Activated naive CD8-positive, alpha-beta T cell treated with anti-CD3 and anti-CD28 coated beads, Interleukin-2, amount 10 ng/mL, durations not matched to agents 7 days and 5 days (primary cell): ENCODE measurements at regions not wholly inside any gene's neighbourhood (a gene's known extent, or its start where the extent isn't known, plus 50 kb on each side); places are given as distances from the start of the nearest gene placed in this dataset.
"Not testable (repeated sequence)": the region's sequence is repeated elsewhere in the genome, so short reads cannot be mapped to it uniquely, and the experiment has no call there.

Experiments
- ATAC-seq: fragments of 150-1000 bp; cut with Tn5 transposase; one replicate; pipeline ENCODE4 v1.10.0; 2021; ENCODE audit warnings: low read depth, moderate library complexity
- POLR2A ChIA-PET: fragments of 350-600 bp; sonication (Branson Sonifier 250); formaldehyde crosslinking; loops from one replicate; lab custom pipeline; 2021; ENCODE audit warnings: antibody characterized with exemption; lab: Charles Lee
- DNase-seq: peaks from one replicate; pipeline ENCODE4 v3.0.0; 2021
- H3K27ac Mint-ChIP-seq: one replicate; pipeline ENCODE4 v1.8.0; 2022; ENCODE audit warnings: mild to moderate bottlenecking, mixed read lengths
- H3K27me3 Mint-ChIP-seq: one replicate; pipeline ENCODE4 v1.8.0; 2022; ENCODE audit warnings: mild to moderate bottlenecking, moderate library complexity, mixed read lengths
- H3K36me3 Mint-ChIP-seq: one replicate; pipeline ENCODE4 v1.8.0; 2021; ENCODE audit warnings: mild to moderate bottlenecking, mixed read lengths
- H3K4me1 Mint-ChIP-seq: one replicate; pipeline ENCODE4 v1.8.0; 2021; ENCODE audit warnings: mixed read lengths
- H3K4me3 Mint-ChIP-seq: one replicate; pipeline ENCODE4 v1.8.0; 2022; ENCODE audit warnings: mild to moderate bottlenecking, moderate library complexity, mixed read lengths
- H3K9me3 Mint-ChIP-seq: one replicate; pipeline ENCODE4 v1.8.0; 2021; ENCODE audit warnings: mixed read lengths

DNA sequence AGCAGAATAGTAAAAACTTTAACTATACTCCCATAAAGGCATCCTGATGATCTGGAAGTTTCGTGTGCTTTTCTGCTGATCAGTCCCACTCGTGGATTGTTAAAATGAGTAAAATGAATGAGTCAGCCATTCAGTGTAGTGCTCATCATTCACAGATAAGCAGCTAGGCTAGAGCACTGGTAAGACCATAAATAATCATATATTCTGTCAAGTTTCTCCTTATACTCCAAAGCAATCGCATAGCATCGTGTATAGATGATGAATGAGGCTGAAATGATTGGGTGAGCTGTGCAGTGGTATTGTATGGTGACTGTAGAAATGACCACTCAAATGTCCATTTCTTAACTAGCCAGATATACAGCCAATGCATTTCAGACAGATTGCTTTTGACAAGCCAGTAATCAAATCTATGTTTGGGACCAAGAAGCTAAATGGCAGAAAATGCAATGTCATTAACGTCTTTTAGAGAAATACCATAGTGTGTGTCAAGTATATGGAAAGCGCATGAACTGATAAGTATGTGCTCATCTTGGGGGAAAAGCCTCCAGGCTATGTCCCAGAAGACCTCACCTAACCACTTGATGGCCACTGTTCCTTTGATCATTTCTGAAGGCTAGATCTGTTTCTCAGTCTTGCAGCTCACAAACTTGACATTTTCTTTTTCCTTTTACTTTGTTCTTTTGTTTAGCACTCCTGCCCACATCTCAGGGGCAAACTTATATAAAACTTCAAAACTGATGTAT lies 227.2 kb upstream of the FAM3C start:
- POLR2A ChIA-PET = no interaction called here
- ATAC-seq = no peak
- Mint-ChIP-seq H3K27me3 (no peaks in the 10 kb centered on the region), H3K4me1 (no peaks in the 10 kb centered on the region), H3K27ac (no peak overlapping the region), H3K36me3 (no peaks in the 10 kb centered on the region), H3K4me3 (no peak overlapping the region), H3K9me3 (no peaks in the 10 kb centered on the region)
- no peak for DNase-seq

DNA sequence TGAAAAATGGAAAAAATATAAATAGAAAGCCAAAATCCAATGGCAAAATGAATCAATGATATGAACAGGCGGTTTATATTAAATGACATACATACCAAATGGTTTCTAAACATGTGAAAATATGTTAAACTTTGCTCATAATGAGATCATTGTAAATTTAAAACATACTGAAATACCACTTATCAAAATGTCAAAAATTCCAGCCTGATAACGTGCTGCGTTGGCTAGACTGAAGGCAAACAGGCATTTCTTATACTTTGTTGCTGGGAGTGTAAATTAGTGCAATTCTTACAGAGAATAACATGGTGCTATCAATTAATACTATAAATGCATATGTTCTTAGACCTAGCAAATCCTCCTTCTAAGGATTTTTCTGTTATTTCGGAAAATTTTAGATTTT lies 225.8 kb upstream of the FAM3C start:
- POLR2A ChIA-PET = no interaction called here
- no peaks in the 10 kb centered on the region for H3K36me3 Mint-ChIP-seq

DNA sequence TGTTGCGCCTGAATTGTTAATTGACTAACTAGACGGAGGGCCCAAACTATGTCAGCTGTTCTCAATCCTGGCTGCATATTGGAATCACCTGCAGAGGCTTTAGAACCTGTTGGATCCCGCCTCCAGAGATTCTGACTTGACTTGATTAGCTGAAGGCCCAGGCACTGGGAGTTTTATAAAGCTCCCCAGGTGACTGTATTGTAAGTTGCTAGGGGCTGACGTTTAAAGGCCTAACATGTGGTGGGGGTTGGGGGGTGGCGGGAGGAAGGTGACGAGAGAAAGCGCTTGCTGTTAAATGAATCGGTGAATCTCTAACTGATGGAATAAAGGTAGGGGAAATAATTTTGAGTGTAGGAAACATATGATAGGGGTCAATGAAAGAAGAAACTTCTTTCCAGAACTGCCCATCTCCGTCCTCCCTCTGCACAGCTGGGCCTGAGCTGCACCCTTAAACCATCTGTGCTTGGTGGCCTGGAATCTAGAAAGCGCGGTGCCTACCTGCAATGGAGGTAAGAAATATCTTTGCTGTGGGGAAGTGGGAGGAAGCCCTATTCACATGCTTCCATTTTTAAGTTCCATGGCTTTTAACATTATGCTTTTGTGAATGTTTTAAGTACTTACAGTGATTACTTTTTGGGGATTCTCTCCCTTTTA lies 225.0 kb upstream of the FAM3C start:
- ATAC-seq (no peak), DNase-seq (no peak)
- no peaks in the 10 kb centered on the region for H3K27me3 Mint-ChIP-seq
- H3K9me3 Mint-ChIP-seq = no peaks in the 10 kb centered on the region
- no peak overlapping the region for H3K4me3 Mint-ChIP-seq
- POLR2A ChIA-PET = no interaction called here
- H3K27ac Mint-ChIP-seq = no peak overlapping the region
- H3K4me1 Mint-ChIP-seq = no peaks in the 10 kb centered on the region
- H3K36me3 Mint-ChIP-seq = no peaks in the 10 kb centered on the region

More for the DNA sequence above, 225.8 kb upstream of the FAM3C start:
- Mint-ChIP-seq H3K4me3 (no peak overlapping the region), H3K27ac (no peak overlapping the region), H3K9me3 (no peaks in the 10 kb centered on the region), H3K27me3 (no peaks in the 10 kb centered on the region), H3K4me1 (no peaks in the 10 kb centered on the region)
- DNase-seq (no peak), ATAC-seq (no peak)

DNA sequence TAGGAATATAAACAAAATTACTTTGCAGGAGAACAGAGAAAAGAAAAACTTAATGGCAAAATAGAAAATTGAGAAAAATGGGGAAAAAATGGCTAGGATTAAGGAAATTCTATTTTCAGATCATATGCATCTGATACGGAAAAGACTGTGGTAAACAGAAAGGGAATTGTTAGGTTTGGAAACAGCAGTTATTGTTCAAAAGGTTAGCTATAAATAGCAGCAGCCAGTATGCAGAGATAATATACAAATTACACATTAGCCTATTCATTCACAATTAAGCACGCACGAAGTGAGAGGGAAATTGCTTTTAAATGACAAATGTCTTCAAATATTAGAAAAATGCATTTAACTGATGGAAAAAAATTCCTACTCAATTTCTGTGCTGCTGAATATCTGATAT lies 224.1 kb upstream of the FAM3C start:
- H3K9me3 Mint-ChIP-seq = no peaks in the 10 kb centered on the region
- H3K4me1 Mint-ChIP-seq = no peaks in the 10 kb centered on the region
- POLR2A ChIA-PET = no interaction called here
- H3K27me3 Mint-ChIP-seq = no peaks in the 10 kb centered on the region
- no peak overlapping the region for H3K27ac Mint-ChIP-seq
- DNase-seq (no peak), ATAC-seq (no peak)
- no peak overlapping the region for H3K4me3 Mint-ChIP-seq
- no peaks in the 10 kb centered on the region for H3K36me3 Mint-ChIP-seq

DNA sequence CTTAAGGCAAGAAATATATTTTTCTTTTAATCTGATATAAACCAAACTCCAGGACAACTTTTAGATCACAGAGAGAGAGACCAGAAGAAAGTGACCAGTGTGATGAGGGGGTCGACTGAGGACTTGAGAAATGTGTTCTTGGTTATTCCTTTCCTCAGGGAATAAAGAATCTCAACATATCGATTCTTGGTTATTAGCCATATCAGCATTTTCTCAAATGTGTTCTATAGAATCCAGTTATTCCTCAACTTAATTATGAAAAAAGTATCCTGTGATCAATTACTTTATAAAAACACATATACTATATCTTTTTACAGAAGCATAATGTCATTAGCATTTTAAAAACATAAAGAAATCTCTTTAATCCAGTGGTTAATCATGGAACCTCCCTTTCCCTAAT lies 222.1 kb upstream of the FAM3C start:
- Mint-ChIP-seq H3K4me3 (no peak overlapping the region), H3K36me3 (no peaks in the 10 kb centered on the region), H3K9me3 (no peaks in the 10 kb centered on the region), H3K27me3 (no peaks in the 10 kb centered on the region), H3K27ac (no peak overlapping the region), H3K4me1 (no peaks in the 10 kb centered on the region)
- ATAC-seq (no peak), DNase-seq (no peak)
- POLR2A ChIA-PET = no interaction called here

DNA sequence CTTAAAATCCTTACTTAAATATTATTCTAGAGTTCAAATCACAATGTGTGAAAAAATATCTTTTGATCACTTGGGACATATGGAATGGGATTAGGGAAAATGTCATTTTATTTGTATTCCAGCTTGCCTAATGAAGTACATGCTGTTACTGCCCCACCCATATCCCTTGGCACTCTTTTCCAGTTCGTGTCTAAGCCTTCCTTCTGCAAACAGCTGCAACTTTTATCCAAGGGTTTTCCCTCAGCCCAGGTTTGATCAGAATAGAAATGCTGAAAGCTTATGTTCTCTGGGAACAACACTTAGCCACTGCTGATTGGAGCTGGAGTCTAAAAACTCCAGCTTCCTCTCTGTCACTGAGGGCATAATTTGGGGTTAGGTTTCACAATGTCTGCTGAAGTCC lies 214.1 kb upstream of the FAM3C start:
- Mint-ChIP-seq H3K4me1 (no peaks in the 10 kb centered on the region), H3K9me3 (no peaks in the 10 kb centered on the region), H3K4me3 (no peak overlapping the region), H3K27me3 (no peaks in the 10 kb centered on the region), H3K36me3 (no peaks in the 10 kb centered on the region), H3K27ac (no peak overlapping the region)
- ATAC-seq = no peak
- DNase-seq = no peak
- POLR2A ChIA-PET = no interaction called here

DNA sequence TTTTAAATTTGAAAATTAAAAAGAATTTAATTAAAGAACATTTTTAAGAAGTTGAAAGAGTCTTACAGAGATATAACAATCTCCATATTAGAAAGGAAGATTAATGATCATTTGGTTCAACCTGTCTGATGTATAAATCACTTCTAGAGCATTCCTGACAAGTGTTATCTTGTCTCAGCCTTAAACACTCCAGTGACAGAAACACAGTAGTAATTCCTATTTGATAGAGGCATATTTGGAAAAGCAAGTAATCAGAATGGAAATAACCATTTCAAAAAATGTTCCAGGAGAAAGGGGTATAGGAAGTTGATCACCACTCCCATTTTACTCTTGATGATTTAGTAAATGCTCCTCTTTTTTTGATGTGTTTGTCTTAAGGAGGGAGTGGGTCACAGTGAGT lies 213.1 kb upstream of the FAM3C start:
- Mint-ChIP-seq H3K4me3 (no peak overlapping the region), H3K27ac (no peak overlapping the region), H3K36me3 (no peaks in the 10 kb centered on the region), H3K27me3 (no peaks in the 10 kb centered on the region), H3K4me1 (no peaks in the 10 kb centered on the region), H3K9me3 (no peaks in the 10 kb centered on the region)
- DNase-seq (no peak), ATAC-seq (no peak)
- POLR2A ChIA-PET = no interaction called here

DNA sequence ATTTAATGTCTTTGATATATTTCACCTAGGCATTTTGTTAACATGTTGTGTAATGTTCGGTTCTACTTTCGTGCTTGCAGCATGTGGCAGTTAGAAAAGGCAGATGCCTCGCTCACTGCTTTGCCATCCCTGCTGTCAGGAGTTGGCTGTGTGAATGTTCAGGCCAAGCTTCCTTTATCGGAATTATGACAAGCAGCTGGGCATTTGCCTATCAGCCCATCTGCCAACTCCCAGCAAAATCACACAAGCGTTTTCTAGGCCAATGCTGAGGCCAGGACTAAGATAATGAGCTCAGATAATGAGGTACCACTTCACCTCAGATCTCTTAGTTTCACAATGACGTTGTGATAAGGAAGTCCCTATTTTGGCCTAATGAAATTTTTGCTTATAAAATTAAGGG lies 212.7 kb upstream of the FAM3C start:
- Mint-ChIP-seq H3K36me3 (no peaks in the 10 kb centered on the region), H3K4me3 (no peak overlapping the region), H3K4me1 (no peaks in the 10 kb centered on the region), H3K9me3 (no peaks in the 10 kb centered on the region), H3K27ac (no peak overlapping the region), H3K27me3 (peaks cover 2% of the 10 kb centered on the region)
- ATAC-seq = no peak
- DNase-seq = no peak
- POLR2A ChIA-PET = no interaction called here

DNA sequence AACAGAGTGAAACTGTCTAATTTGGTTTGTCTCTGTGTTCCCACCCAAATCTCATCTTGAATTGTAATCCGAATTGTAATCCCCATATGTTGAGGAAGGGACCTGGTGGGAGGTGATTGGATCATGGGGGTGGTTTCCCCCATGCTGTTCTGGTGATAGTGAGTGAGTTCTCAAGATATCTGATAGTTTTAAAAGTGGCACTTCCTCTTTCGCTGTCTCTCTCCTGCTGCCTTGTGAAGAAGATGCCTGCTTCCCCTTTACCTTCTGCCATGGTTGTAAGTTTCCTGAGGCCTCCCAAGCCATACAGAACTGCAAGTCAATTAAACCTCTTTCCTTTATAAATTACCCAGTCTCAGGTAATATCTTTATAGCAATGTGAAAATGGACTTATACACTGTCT lies 212.1 kb upstream of the FAM3C start:
- H3K36me3 Mint-ChIP-seq, ATAC-seq, H3K4me1 Mint-ChIP-seq, H3K4me3 Mint-ChIP-seq, POLR2A ChIA-PET, DNase-seq, H3K27ac Mint-ChIP-seq, H3K9me3 Mint-ChIP-seq, H3K27me3 Mint-ChIP-seq: not testable (repeated sequence)

DNA sequence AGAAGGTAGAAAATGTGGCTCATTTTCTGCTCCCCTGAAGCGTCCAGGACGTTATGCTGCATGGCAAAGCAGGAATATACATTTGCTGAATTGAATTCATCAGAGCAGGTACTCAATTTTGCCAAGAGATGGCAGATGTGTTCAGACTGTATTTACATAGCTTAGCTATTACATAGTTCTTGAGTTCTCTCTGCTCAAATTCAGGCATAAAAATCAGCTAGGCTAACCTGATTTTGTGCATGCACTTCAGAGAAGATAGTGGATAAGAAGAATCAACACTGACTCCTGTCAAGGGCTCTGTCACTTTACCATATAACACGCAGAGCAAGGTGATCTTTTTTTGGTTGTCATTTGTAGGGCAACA lies 209.2 kb upstream of the FAM3C start:
- no peak for ATAC-seq
- Mint-ChIP-seq H3K4me3 (no peak overlapping the region), H3K27ac (no peak overlapping the region), H3K4me1 (no peaks in the 10 kb centered on the region), H3K9me3 (no peaks in the 10 kb centered on the region), H3K27me3 (peaks cover 2% of the 10 kb centered on the region), H3K36me3 (no peaks in the 10 kb centered on the region)
- POLR2A ChIA-PET = no interaction called here
- DNase-seq = no peak

DNA sequence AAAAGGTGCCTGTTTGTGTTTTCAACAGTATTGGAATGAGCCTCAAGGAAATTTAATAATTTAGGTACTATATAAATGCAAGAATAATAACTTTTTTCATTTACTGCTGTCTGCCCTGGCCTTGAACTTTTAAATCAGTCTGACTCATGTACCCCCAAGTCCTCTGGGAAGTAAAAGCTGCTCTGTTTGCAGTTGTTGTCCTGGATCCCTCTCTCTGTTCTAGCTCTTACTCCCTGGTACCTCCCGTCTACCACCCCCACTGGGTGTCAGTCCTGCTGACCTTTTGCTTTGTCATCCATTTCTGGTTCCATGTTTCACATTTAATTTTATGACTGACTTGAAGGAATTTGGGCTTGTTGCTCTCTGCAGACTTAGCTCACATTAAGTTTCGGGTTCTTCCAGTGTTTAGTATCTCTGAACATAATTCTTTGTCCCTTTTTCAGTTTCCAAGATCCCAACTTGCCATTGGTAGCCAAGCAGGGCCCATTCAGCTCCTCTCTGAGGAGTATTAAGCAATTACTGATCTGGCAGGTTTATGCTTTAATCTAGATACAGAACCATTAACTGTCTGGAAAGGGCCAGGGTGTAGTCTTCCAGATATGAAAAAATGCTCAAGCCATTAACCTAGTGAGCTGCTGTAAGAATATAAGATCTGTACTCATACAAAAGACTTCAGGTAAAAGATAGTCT lies 208.7 kb upstream of the FAM3C start:
- Mint-ChIP-seq H3K9me3 (no peaks in the 10 kb centered on the region), H3K4me1 (no peaks in the 10 kb centered on the region), H3K27me3 (peaks cover 2% of the 10 kb centered on the region), H3K27ac (no peak overlapping the region), H3K4me3 (no peak overlapping the region), H3K36me3 (no peaks in the 10 kb centered on the region)
- no peak for ATAC-seq
- no peak for DNase-seq
- POLR2A ChIA-PET = no interaction called here

DNA sequence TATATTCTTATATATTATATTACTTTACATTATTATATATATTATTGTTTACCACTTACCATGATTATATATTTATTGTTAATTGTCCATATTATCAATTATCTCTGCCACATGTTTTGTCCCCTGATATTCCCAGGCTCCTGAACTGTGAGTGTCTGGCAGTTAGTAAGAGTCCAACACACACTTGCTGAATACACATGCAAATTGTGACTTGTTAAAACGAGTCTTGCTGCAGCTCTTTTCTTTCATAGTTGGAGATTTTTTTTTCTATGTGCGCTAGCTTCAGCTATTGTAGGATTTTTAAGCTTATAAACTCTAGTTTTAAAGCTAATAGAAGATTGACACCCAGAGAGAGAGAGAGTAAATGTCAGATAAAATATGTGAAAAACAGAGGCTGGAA lies 207.8 kb upstream of the FAM3C start:
- H3K4me1 Mint-ChIP-seq = no peaks in the 10 kb centered on the region
- H3K4me3 Mint-ChIP-seq = no peak overlapping the region
- H3K27ac Mint-ChIP-seq = no peak overlapping the region
- H3K9me3 Mint-ChIP-seq = no peaks in the 10 kb centered on the region
- POLR2A ChIA-PET = no interaction called here
- H3K36me3 Mint-ChIP-seq = no peaks in the 10 kb centered on the region
- ATAC-seq = no peak
- H3K27me3 Mint-ChIP-seq = peaks cover 2% of the 10 kb centered on the region
- no peak for DNase-seq

DNA sequence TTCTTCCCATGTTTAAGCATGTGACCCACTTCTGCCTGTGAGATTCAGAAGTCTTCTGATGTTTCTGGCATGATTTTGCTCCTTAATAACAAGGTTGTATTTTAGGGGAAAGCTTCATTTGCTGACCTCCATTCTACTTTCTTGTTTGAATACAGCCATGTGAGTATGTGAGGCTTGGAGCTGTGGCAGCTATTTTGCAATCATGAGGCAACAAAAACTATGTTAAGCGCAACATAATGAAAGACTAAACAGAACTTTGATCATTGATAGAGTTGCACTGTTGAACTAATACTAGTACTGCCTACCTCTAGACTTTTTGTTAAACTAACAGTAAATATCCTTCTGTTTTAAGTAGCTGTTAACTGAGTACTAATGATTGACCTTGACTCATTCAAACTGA lies 203.8 kb upstream of the FAM3C start:
- Mint-ChIP-seq H3K9me3 (no peaks in the 10 kb centered on the region), H3K27ac (no peak overlapping the region), H3K4me1 (no peaks in the 10 kb centered on the region), H3K27me3 (peaks cover 2% of the 10 kb centered on the region), H3K4me3 (no peak overlapping the region), H3K36me3 (no peaks in the 10 kb centered on the region)
- no peak for DNase-seq
- POLR2A ChIA-PET = no interaction called here
- ATAC-seq = no peak
